Breast epithelium (tissue), 3 donors: ENCODE measurements at regions not wholly inside any gene's neighbourhood (a gene's known extent, or its start where the extent isn't known, plus 50 kb on each side); places are given as distances from the start of the nearest gene placed in this dataset.

Experiments used
- CTCF ChIP-seq, 3 donors: fragments of 450-650 bp; IDR thresholded peaks; one replicate each; pipeline ENCODE4 v1.5.1; 2016 to 2017; ENCODE audit warnings: antibody characterized with exemption in 3 of 3, mild to moderate bottlenecking in 3 of 3, moderate library complexity in 3 of 3
- POLR2A ChIP-seq: fragments of 450-650 bp; IDR thresholded peaks from one replicate; pipeline ENCODE4 v1.6.1; 2016; ENCODE audit warnings: antibody characterized with exemption, mild to moderate bottlenecking, moderate library complexity
- POLR2AphosphoS5 ChIP-seq, 3 donors: sonication (generic); formaldehyde crosslinking; IDR thresholded peaks; one replicate each; pipeline ENCODE4 v1.6.1; 2017; ENCODE audit warnings: antibody characterized with exemption in 3 of 3

- TF ChIP-seq POLR2A (no peak), CTCF (IDR thresholded peaks at IDR 0.05) (no peak), POLR2AphosphoS5 (IDR thresholded peaks at IDR 0.05) (no peak)
These were observed 544.5 kb upstream of the SORCS1 start for GRCh38 chr10:107708981-107709380.
